Activated CD8-positive, alpha-beta memory T cell treated with anti-CD3 and anti-CD28 coated beads, Interleukin-2, amount 10 ng/mL, durations not matched to agents 7 days and 5 days (primary cell): ENCODE measurements at regions not wholly inside any gene's neighbourhood (a gene's known extent, or its start where the extent isn't known, plus 50 kb on each side); places are given as distances from the start of the nearest gene placed in this dataset.
"Not testable (repeated sequence)": the region's sequence is repeated elsewhere in the genome, so short reads cannot be mapped to it uniquely, and the experiment has no call there.

Experiments
- ATAC-seq: fragments of 150-1000 bp; cut with Tn5 transposase; one replicate; pipeline ENCODE4 v1.10.0; 2021; ENCODE audit warnings: moderate library complexity
- CTCF ChIA-PET: fragments of 350-600 bp; sonication (Branson Sonifier 250); formaldehyde crosslinking; loops from one replicate; lab custom pipeline; 2021; ENCODE audit warnings: antibody characterized with exemption; lab: Charles Lee
- DNase-seq: peaks from one replicate; pipeline ENCODE4 v3.0.0-alpha.2; 2020
- H3K27ac Mint-ChIP-seq: one replicate; pipeline ENCODE4 v1.8.0; 2021; ENCODE audit warnings: mild to moderate bottlenecking, mixed read lengths
- H3K27me3 Mint-ChIP-seq: one replicate; pipeline ENCODE4 v1.8.0; 2021; ENCODE audit warnings: mixed read lengths
- H3K36me3 Mint-ChIP-seq: one replicate; pipeline ENCODE4 v1.8.0; 2021; ENCODE audit warnings: mild to moderate bottlenecking, mixed read lengths
- H3K4me1 Mint-ChIP-seq: one replicate; pipeline ENCODE4 v1.8.0; 2021; ENCODE audit warnings: mixed read lengths
- H3K4me3 Mint-ChIP-seq: one replicate; pipeline ENCODE4 v1.8.0; 2021; ENCODE audit warnings: mild to moderate bottlenecking, moderate library complexity, mixed read lengths
- H3K9me3 Mint-ChIP-seq: one replicate; pipeline ENCODE4 v1.8.0; 2022; ENCODE audit warnings: low read depth, mixed read lengths

GRCh38 chr1:22210636-22211035, 67.7 kb upstream of the WNT4 start:
- no peaks in the 10 kb centered on the region for H3K4me1 Mint-ChIP-seq
- no peak overlapping the region for H3K4me3 Mint-ChIP-seq
- no peak overlapping the region for H3K27ac Mint-ChIP-seq
- DNase-seq (no peak), ATAC-seq (no peak)
- CTCF ChIA-PET, result no interaction called here
- no peaks in the 10 kb centered on the region for H3K9me3 Mint-ChIP-seq
- no peaks in the 10 kb centered on the region for H3K36me3 Mint-ChIP-seq
- peaks cover 67% of the 10 kb centered on the region for H3K27me3 Mint-ChIP-seq

GRCh38 chr1:22211459-22211858, 68.6 kb upstream of the WNT4 start:
- not testable (repeated sequence) for H3K36me3 Mint-ChIP-seq, ATAC-seq, DNase-seq, H3K4me1 Mint-ChIP-seq, H3K4me3 Mint-ChIP-seq, H3K9me3 Mint-ChIP-seq, H3K27ac Mint-ChIP-seq
- CTCF ChIA-PET, result interaction anchor here (1.2 kb wide), 1 partner anchor 10 kb away, joined by 3 read pairs; no protein-coding TSS in a partner anchor
- H3K27me3 Mint-ChIP-seq, result peaks cover 67% of the 10 kb centered on the region

- Mint-ChIP-seq H3K9me3 (no peaks in the 10 kb centered on the region), H3K4me1 (no peaks in the 10 kb centered on the region), H3K27ac (no peak overlapping the region), H3K27me3 (peaks cover 60% of the 10 kb centered on the region), H3K4me3 (no peak overlapping the region), H3K36me3 (no peaks in the 10 kb centered on the region)
- CTCF ChIA-PET, result interaction anchor here (1.2 kb wide), 1 partner anchor 11 kb away, joined by 3 read pairs; no protein-coding TSS in a partner anchor
- DNase-seq, result no peak
- no peak for ATAC-seq
Measured at GRCh38 chr1:22212400-22213233, 69.7 kb upstream of the WNT4 start.

GRCh38 chr1:22216210-22216883, 73.5 kb upstream of the WNT4 start:
- Mint-ChIP-seq H3K27ac (no peak overlapping the region), H3K27me3 (peaks cover 31% of the 10 kb centered on the region), H3K4me3 (no peak overlapping the region), H3K36me3 (no peaks in the 10 kb centered on the region), H3K9me3 (no peaks in the 10 kb centered on the region), H3K4me1 (no peaks in the 10 kb centered on the region)
- CTCF ChIA-PET, result no interaction called here
- DNase-seq (no peak), ATAC-seq (no peak)

GRCh38 chr1:22216966-22217365, 74.1 kb upstream of the WNT4 start:
- no peak for ATAC-seq
- no peaks in the 10 kb centered on the region for H3K4me1 Mint-ChIP-seq
- H3K4me3 Mint-ChIP-seq, result no peak overlapping the region
- no peak overlapping the region for H3K27ac Mint-ChIP-seq
- CTCF ChIA-PET, result no interaction called here
- H3K9me3 Mint-ChIP-seq, result no peaks in the 10 kb centered on the region
- no peaks in the 10 kb centered on the region for H3K36me3 Mint-ChIP-seq
- no peak for DNase-seq
- H3K27me3 Mint-ChIP-seq, result peaks cover 26% of the 10 kb centered on the region

- H3K36me3 Mint-ChIP-seq, result no peaks in the 10 kb centered on the region
- CTCF ChIA-PET, result no interaction called here
- H3K4me3 Mint-ChIP-seq, result no peak overlapping the region
- H3K27ac Mint-ChIP-seq, result no peak overlapping the region
- DNase-seq (no peak), ATAC-seq (no peak)
- no peaks in the 10 kb centered on the region for H3K4me1 Mint-ChIP-seq
- H3K9me3 Mint-ChIP-seq, result no peaks in the 10 kb centered on the region
- peaks cover 16% of the 10 kb centered on the region for H3K27me3 Mint-ChIP-seq
Measured at GRCh38 chr1:22217811-22218460, 75.0 kb upstream of the WNT4 start.

- H3K4me3 Mint-ChIP-seq, result no peak overlapping the region
- CTCF ChIA-PET, result no interaction called here
- H3K4me1 Mint-ChIP-seq, result no peaks in the 10 kb centered on the region
- no peaks in the 10 kb centered on the region for H3K9me3 Mint-ChIP-seq
- ATAC-seq (no peak), DNase-seq (no peak)
- no peaks in the 10 kb centered on the region for H3K36me3 Mint-ChIP-seq
- H3K27ac Mint-ChIP-seq, result no peak overlapping the region
- peaks cover 9% of the 10 kb centered on the region for H3K27me3 Mint-ChIP-seq
Measured at GRCh38 chr1:22218618-22219250, 75.8 kb upstream of the WNT4 start.

GRCh38 chr1:22221233-22221780, 78.4 kb upstream of the WNT4 start:
- H3K9me3 Mint-ChIP-seq, result no peaks in the 10 kb centered on the region
- H3K4me3 Mint-ChIP-seq, result no peak overlapping the region
- H3K4me1 Mint-ChIP-seq, result no peaks in the 10 kb centered on the region
- DNase-seq (no peak), ATAC-seq (no peak)
- peaks cover 3% of the 10 kb centered on the region for H3K27me3 Mint-ChIP-seq
- H3K27ac Mint-ChIP-seq, result no peak overlapping the region
- CTCF ChIA-PET, result no interaction called here
- H3K36me3 Mint-ChIP-seq, result no peaks in the 10 kb centered on the region

- H3K27ac Mint-ChIP-seq, result no peak overlapping the region
Measured at GRCh38 chr1:22222723-22223122, 79.8 kb upstream of the WNT4 start.

GRCh38 chr1:22223176-22223575, 80.3 kb upstream of the WNT4 start:
- ATAC-seq (no peak), DNase-seq (no peak)
- CTCF ChIA-PET, result no interaction called here
- H3K27ac Mint-ChIP-seq, result no peak overlapping the region
- H3K27me3 Mint-ChIP-seq, result peaks cover 11% of the 10 kb centered on the region
- no peaks in the 10 kb centered on the region for H3K36me3 Mint-ChIP-seq
- no peaks in the 10 kb centered on the region for H3K9me3 Mint-ChIP-seq
- no peaks in the 10 kb centered on the region for H3K4me1 Mint-ChIP-seq
- H3K4me3 Mint-ChIP-seq, result no peak overlapping the region

More at GRCh38 chr1:22222723-22223122, 79.8 kb upstream of the WNT4 start:
- ATAC-seq, result no peak
- CTCF ChIA-PET, result no interaction called here
- H3K4me1 Mint-ChIP-seq, result no peaks in the 10 kb centered on the region
- DNase-seq, result no peak
- peaks cover 7% of the 10 kb centered on the region for H3K27me3 Mint-ChIP-seq
- H3K4me3 Mint-ChIP-seq, result no peak overlapping the region
- H3K36me3 Mint-ChIP-seq, result no peaks in the 10 kb centered on the region
- no peaks in the 10 kb centered on the region for H3K9me3 Mint-ChIP-seq

- Mint-ChIP-seq H3K27ac (no peak overlapping the region), H3K36me3 (no peaks in the 10 kb centered on the region), H3K4me1 (no peaks in the 10 kb centered on the region), H3K9me3 (no peaks in the 10 kb centered on the region), H3K27me3 (peaks cover 11% of the 10 kb centered on the region), H3K4me3 (no peak overlapping the region)
- DNase-seq (no peak), ATAC-seq (no peak)
- CTCF ChIA-PET, result no interaction called here
Measured at GRCh38 chr1:22224091-22224490, 81.2 kb upstream of the WNT4 start.

GRCh38 chr1:22224631-22225030, 81.7 kb upstream of the WNT4 start:
- no peaks in the 10 kb centered on the region for H3K4me1 Mint-ChIP-seq
- ATAC-seq, result no peak
- no peak overlapping the region for H3K27ac Mint-ChIP-seq

More at GRCh38 chr1:22224631-22225030, 81.7 kb upstream of the WNT4 start:
- no peak overlapping the region for H3K4me3 Mint-ChIP-seq
- H3K9me3 Mint-ChIP-seq, result no peaks in the 10 kb centered on the region
- no peaks in the 10 kb centered on the region for H3K36me3 Mint-ChIP-seq
- CTCF ChIA-PET, result no interaction called here
- DNase-seq, result no peak
- H3K27me3 Mint-ChIP-seq, result peaks cover 11% of the 10 kb centered on the region
